ENCODE measurements at regions not wholly inside any gene's neighbourhood (a gene's known extent, or its start where the extent isn't known, plus 50 kb on each side); places are given as distances from the start of the nearest gene placed in this dataset.
"Not testable (repeated sequence)": the region's sequence is repeated elsewhere in the genome, so short reads cannot be mapped to it uniquely, and the experiment has no call there.

GRCh38 chr18:76613755-76614120 is 118.7 kb upstream of the ZNF516 start:
- no peaks in the 10 kb centered on the region for H3K36me3 ChIP-seq (ENCODE audit: control insufficient read depth, insufficient read depth, low read length)
- no peak for FAIRE-seq
- H3K4me3 ChIP-seq (ENCODE audit: low read depth, low read length): no peak overlapping the region
- no peak for TF ChIP-seq CTCF (IDR thresholded peaks at IDR 0.05; ENCODE audit: insufficient read depth, low read length, severe bottlenecking)
- no peaks in the 10 kb centered on the region for H3K27me3 ChIP-seq (ENCODE audit: control insufficient read depth, insufficient read depth, low read length)
- DNase-seq (ENCODE audit: low read depth): no peak

GRCh38 chr18:76613053-76613754 is 118.2 kb upstream of the ZNF516 start:
- Histone ChIP-seq H3K36me3 (ENCODE audit: control insufficient read depth, insufficient read depth, low read length) (no peaks in the 10 kb centered on the region), H3K27me3 (ENCODE audit: control insufficient read depth, insufficient read depth, low read length) (no peaks in the 10 kb centered on the region), H3K4me3 (ENCODE audit: low read depth, low read length) (no peak overlapping the region)
- DNase-seq (ENCODE audit: low read depth) (no peak), FAIRE-seq (peak; percentile 13)
- TF ChIP-seq CTCF (IDR thresholded peaks at IDR 0.05; ENCODE audit: insufficient read depth, low read length, severe bottlenecking): no peak

- H3K27me3 ChIP-seq (ENCODE audit: control insufficient read depth, insufficient read depth, low read length); H3K36me3 ChIP-seq (ENCODE audit: control insufficient read depth, insufficient read depth, low read length); DNase-seq (ENCODE audit: low read depth); FAIRE-seq; H3K4me3 ChIP-seq (ENCODE audit: low read depth, low read length): not testable (repeated sequence)
These were observed 116.7 kb upstream of the ZNF516 start for GRCh38 chr18:76611750-76612045.

- TF ChIP-seq CTCF (IDR thresholded peaks at IDR 0.05; ENCODE audit: insufficient read depth, low read length, severe bottlenecking): no peak
- DNase-seq (ENCODE audit: low read depth) (peak; percentile 84), FAIRE-seq (no peak)
- H3K4me3 ChIP-seq (ENCODE audit: low read depth, low read length): peak overlapping the region; percentile 26
- no peaks in the 10 kb centered on the region for H3K36me3 ChIP-seq (ENCODE audit: control insufficient read depth, insufficient read depth, low read length)
- H3K27me3 ChIP-seq (ENCODE audit: control insufficient read depth, insufficient read depth, low read length): no peaks in the 10 kb centered on the region
These were observed 116.1 kb upstream of the ZNF516 start for GRCh38 chr18:76610933-76611749.

GRCh38 chr18:76610012-76610411 is 115.0 kb upstream of the ZNF516 start:
- Histone ChIP-seq H3K4me3 (ENCODE audit: low read depth, low read length) (no peak overlapping the region), H3K36me3 (ENCODE audit: control insufficient read depth, insufficient read depth, low read length) (no peaks in the 10 kb centered on the region), H3K27me3 (ENCODE audit: control insufficient read depth, insufficient read depth, low read length) (no peaks in the 10 kb centered on the region)
- no peak for TF ChIP-seq CTCF (IDR thresholded peaks at IDR 0.05; ENCODE audit: insufficient read depth, low read length, severe bottlenecking)
- DNase-seq (ENCODE audit: low read depth): no peak
- FAIRE-seq: no peak

GRCh38 chr18:76605341-76605929 is 110.4 kb upstream of the ZNF516 start:
- H3K27me3 ChIP-seq (ENCODE audit: control insufficient read depth, insufficient read depth, low read length): no peaks in the 10 kb centered on the region
- H3K36me3 ChIP-seq (ENCODE audit: control insufficient read depth, insufficient read depth, low read length): no peaks in the 10 kb centered on the region
- TF ChIP-seq CTCF (IDR thresholded peaks at IDR 0.05; ENCODE audit: insufficient read depth, low read length, severe bottlenecking): no peak
- DNase-seq (ENCODE audit: low read depth): no peak
- no peak for FAIRE-seq
- no peak overlapping the region for H3K4me3 ChIP-seq (ENCODE audit: low read depth, low read length)
